ENCODE measurements at regions not wholly inside any gene's neighbourhood (a gene's known extent, or its start where the extent isn't known, plus 50 kb on each side); places are given as distances from the start of the nearest gene placed in this dataset.

- WGBS (ENCODE audit: insufficient coverage, low coverage, missing lambda C conversion rate): 3% methylated on average over 4 of the region's 5 CpGs
- POLR2A ChIA-PET: no interaction called here
- Histone ChIP-seq H4K20me1 (replicated peaks; ENCODE audit: control insufficient read depth, insufficient read depth, low read length) (no peaks in the 10 kb centered on the region), H3K79me2 (ENCODE audit: control insufficient read depth, insufficient read depth, low read length) (no peaks in the 10 kb centered on the region), H3K36me3 (ENCODE audit: control insufficient read depth, insufficient read depth, low read length) (no peaks in the 10 kb centered on the region), H3K4me3 (no peak overlapping the region), H3K9me3 (replicated peaks; ENCODE audit: control insufficient read depth, insufficient read depth, low read depth, low read length) (no peaks in the 10 kb centered on the region; the same call in none of the 2 replicates), H3K4me2 (ENCODE audit: insufficient read depth, low read length) (no peak overlapping the region), H3K9me1 (ENCODE audit: control insufficient read depth, insufficient read depth, low read length) (no peaks in the 10 kb centered on the region), H3K27ac (ENCODE audit: extremely low read depth, low read depth, low read length) (no peak overlapping the region), H3K4me1 (replicated peaks in 1 of 2; ENCODE audit: control insufficient read depth in 2 of 2, insufficient read depth in 2 of 2, low read length in 2 of 2) (no peaks in the 10 kb centered on the region), H3K27me3 (ENCODE audit: control insufficient read depth in 2 of 2, insufficient read depth in 2 of 2, low read length in 2 of 2) (no peaks in the 10 kb centered on the region; a peak in 1 of 5 replicates), H2AFZ (ENCODE audit: low read depth, low read length) (no peak overlapping the region), H3K9ac (ENCODE audit: insufficient read depth in 1 of 2, low read depth in 2 of 2, low read length in 2 of 2) (no peak overlapping the region)
- CTCF ChIA-PET (ENCODE audit: low intra/inter-chr PET ratio): no interaction called here
- TF ChIP-seq BMI1 (IDR thresholded peaks at IDR 0.05; ENCODE audit: low read length): no peak
- no peak for TF ChIP-seq CREB1 (IDR thresholded peaks at IDR 0.05)
- no peak for TF ChIP-seq CREB1 (CRISPR knock-in tag; IDR thresholded peaks at IDR 0.05)
- TF ChIP-seq SRSF7 (optimal IDR thresholded peaks at IDR 0.05; ENCODE audit: low read depth, low read length): no peak
- no peak for TF ChIP-seq ZNF232 (CRISPR knock-in tag; IDR thresholded peaks at IDR 0.05)
- no peak for TF ChIP-seq LEF1 (IDR thresholded peaks at IDR 0.05)
- TF ChIP-seq MTA3 (IDR thresholded peaks at IDR 0.05; ENCODE audit: borderline replicate concordance): no peak
- DNase-seq (ENCODE audit: extremely low read depth in 1 of 4, low spot score in 3 of 4) (no peak), ATAC-seq (no peak), FAIRE-seq (no peak)
- intact Hi-C loops (cut with micrococcal nuclease): no loop called here
- no TSS peak for BruUV-seq (replicated peaks)
- in situ Hi-C loops (cut with MboI): no loop called here
Measured at GRCh38 chr9:126207256-126207655, 119.4 kb upstream of the MVB12B start.

GRCh38 chr9:126208216-126208758 lies 118.3 kb upstream of the MVB12B start:
- no peaks in the 10 kb centered on the region for H3K9me1 ChIP-seq (ENCODE audit: control insufficient read depth, insufficient read depth, low read length)
- ChIA-PET CTCF (ENCODE audit: low intra/inter-chr PET ratio) (no interaction called here), POLR2A (no interaction called here)
- no peaks in the 10 kb centered on the region for H3K79me2 ChIP-seq (ENCODE audit: control insufficient read depth, insufficient read depth, low read length)
- no peak overlapping the region for H3K4me3 ChIP-seq
- H2AFZ ChIP-seq (ENCODE audit: low read depth, low read length): no peak overlapping the region
- in situ Hi-C loops (cut with MboI): no loop called here
- no peak overlapping the region for H3K27ac ChIP-seq (ENCODE audit: extremely low read depth, low read depth, low read length)
- no peak overlapping the region for H3K4me2 ChIP-seq (ENCODE audit: insufficient read depth, low read length)
- no peaks in the 10 kb centered on the region; a peak in 1 of 5 replicates for H3K27me3 ChIP-seq (ENCODE audit: control insufficient read depth in 2 of 2, insufficient read depth in 2 of 2, low read length in 2 of 2)
- no TSS peak for BruUV-seq (replicated peaks)
- TF ChIP-seq CBX1 (IDR thresholded peaks at IDR 0.05; ENCODE audit: low read depth): no peak
- no peak for TF ChIP-seq ESRRA (IDR thresholded peaks at IDR 0.05; ENCODE audit: borderline replicate concordance, low read depth)
- no peak for TF ChIP-seq OTX1 (CRISPR knock-in tag; IDR thresholded peaks at IDR 0.05)
- TF ChIP-seq ARID1B (IDR thresholded peaks at IDR 0.05): no peak
- TF ChIP-seq HMGXB4 (CRISPR knock-in tag; IDR thresholded peaks at IDR 0.05): no peak
- TF ChIP-seq ZNF140 (CRISPR knock-in tag; IDR thresholded peaks at IDR 0.05): no peak
- no peak for TF ChIP-seq PHF8 (IDR thresholded peaks at IDR 0.05; ENCODE audit: borderline replicate concordance, low read length)
- no peak for TF ChIP-seq ARHGAP35 (IDR thresholded peaks at IDR 0.05; ENCODE audit: partially characterized antibody)
- TF ChIP-seq POU5F1 (IDR thresholded peaks at IDR 0.05; ENCODE audit: borderline replicate concordance, low read depth, low read length, partially characterized antibody): no peak
- no peak for TF ChIP-seq BCL6 (CRISPR knock-in tag; IDR thresholded peaks at IDR 0.05)
- no peak for TF ChIP-seq POLR2G (IDR thresholded peaks at IDR 0.05; ENCODE audit: low read depth, low read length)
- TF ChIP-seq HOXB6 (CRISPR knock-in tag; IDR thresholded peaks at IDR 0.05; ENCODE audit: borderline replicate concordance): no peak
- H4K20me1 ChIP-seq (replicated peaks; ENCODE audit: control insufficient read depth, insufficient read depth, low read length): no peaks in the 10 kb centered on the region
- WGBS (ENCODE audit: insufficient coverage, low coverage, missing lambda C conversion rate): 0% methylated on average over 3 of the region's 3 CpGs
- H3K9ac ChIP-seq (ENCODE audit: insufficient read depth in 1 of 2, low read depth in 2 of 2, low read length in 2 of 2): no peak overlapping the region
- no peak for DNase-seq (ENCODE audit: extremely low read depth in 1 of 4, low spot score in 3 of 4)
- intact Hi-C loops (cut with micrococcal nuclease): no loop called here
- H3K4me1 ChIP-seq (replicated peaks in 1 of 2; ENCODE audit: control insufficient read depth in 2 of 2, insufficient read depth in 2 of 2, low read length in 2 of 2): no peaks in the 10 kb centered on the region
- ATAC-seq: no peak
- no peaks in the 10 kb centered on the region; the same call in none of the 2 replicates for H3K9me3 ChIP-seq (replicated peaks; ENCODE audit: control insufficient read depth, insufficient read depth, low read depth, low read length)
- H3K36me3 ChIP-seq (ENCODE audit: control insufficient read depth, insufficient read depth, low read length): no peaks in the 10 kb centered on the region
- no peak for FAIRE-seq

All from K562 (cell line).